Thoracic aorta (tissue), 2 donors: ENCODE measurements at regions not wholly inside any gene's neighbourhood (a gene's known extent, or its start where the extent isn't known, plus 50 kb on each side); places are given as distances from the start of the nearest gene placed in this dataset.

Source experiments
- ATAC-seq: fragments of 150-250 bp; one replicate; pipeline ENCODE4 v1.8.0; 2017; ENCODE audit warnings: low read depth; ENCODE audit not compliant: insufficient number of reproducible peaks, low FRiP score
- DNase-seq: peaks from one replicate; pipeline ENCODE4 v3.0.0-alpha.2; 2020; ENCODE audit warnings: low spot score
- H3K27ac ChIP-seq, 2 donors: fragments of 200-600 bp; sonication (generic); 1 replicate in 1 of 2; 2 replicates in 1 of 2; pipeline ENCODE4 v1.5.1; 2016; ENCODE audit warnings: mild to moderate bottlenecking in 2 of 2, moderate library complexity in 2 of 2
- H3K27me3 ChIP-seq: fragments of 200-600 bp; sonication (generic); replicated peaks from 2 replicates; pipeline ENCODE4 v1.6.0; 2016; ENCODE audit warnings: mild to moderate bottlenecking; ENCODE audit not compliant: insufficient read depth
- H3K36me3 ChIP-seq: fragments of 200-600 bp; sonication (generic); one replicate; pipeline ENCODE4 v1.5.1; 2016
- H3K4me1 ChIP-seq, 2 donors: fragments of 200-600 bp; sonication (generic); 1 replicate in 1 of 2; 2 replicates in 1 of 2; pipeline versions ENCODE4 v1.5.1 to v1.6.0; 2016; ENCODE audit warnings: low read depth in 2 of 2, mild to moderate bottlenecking in 1 of 2; ENCODE audit not compliant: control insufficient read depth in 1 of 2
- H3K4me3 ChIP-seq: fragments of 200-600 bp; sonication (generic); 2 replicates; pipeline ENCODE4 v1.5.1; 2016; ENCODE audit warnings: mild to moderate bottlenecking
- H3K9me3 ChIP-seq: fragments of 200-600 bp; sonication (generic); 2 replicates; pipeline ENCODE4 v1.5.1; 2016
- TF ChIP-seq, protein P1 (sequence below): fragments of 200-600 bp; sonication (generic); IDR thresholded peaks from one replicate; pipeline ENCODE4 v1.5.1; 2019; ENCODE audit warnings: antibody characterized with exemption

DNA sequence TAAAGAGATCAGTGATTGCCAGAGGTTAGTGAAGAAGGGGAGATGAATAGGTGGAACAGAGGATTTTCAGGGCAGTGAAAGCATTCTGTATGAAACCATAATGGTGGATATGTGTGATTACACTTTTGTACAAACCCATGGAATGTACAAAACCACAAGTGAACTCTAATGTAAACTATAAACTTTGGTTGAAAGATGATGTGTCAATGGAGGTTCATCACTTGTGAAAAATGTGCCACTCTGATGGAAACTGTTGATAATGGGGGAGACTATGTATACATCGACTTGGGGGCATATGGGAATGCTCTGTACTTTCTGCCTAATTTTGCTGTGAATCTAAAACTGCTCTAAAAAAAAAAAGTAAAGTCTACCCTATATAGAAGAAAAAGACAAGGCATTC lies 68.7 kb upstream of the ARHGEF3 start:
- ATAC-seq (no peak), DNase-seq (no peak)
- no peak overlapping the region for H3K4me3 ChIP-seq
- H3K27ac ChIP-seq: no peak overlapping the region
- H3K36me3 ChIP-seq: no peaks in the 10 kb centered on the region
- TF ChIP-seq, protein P1, sequence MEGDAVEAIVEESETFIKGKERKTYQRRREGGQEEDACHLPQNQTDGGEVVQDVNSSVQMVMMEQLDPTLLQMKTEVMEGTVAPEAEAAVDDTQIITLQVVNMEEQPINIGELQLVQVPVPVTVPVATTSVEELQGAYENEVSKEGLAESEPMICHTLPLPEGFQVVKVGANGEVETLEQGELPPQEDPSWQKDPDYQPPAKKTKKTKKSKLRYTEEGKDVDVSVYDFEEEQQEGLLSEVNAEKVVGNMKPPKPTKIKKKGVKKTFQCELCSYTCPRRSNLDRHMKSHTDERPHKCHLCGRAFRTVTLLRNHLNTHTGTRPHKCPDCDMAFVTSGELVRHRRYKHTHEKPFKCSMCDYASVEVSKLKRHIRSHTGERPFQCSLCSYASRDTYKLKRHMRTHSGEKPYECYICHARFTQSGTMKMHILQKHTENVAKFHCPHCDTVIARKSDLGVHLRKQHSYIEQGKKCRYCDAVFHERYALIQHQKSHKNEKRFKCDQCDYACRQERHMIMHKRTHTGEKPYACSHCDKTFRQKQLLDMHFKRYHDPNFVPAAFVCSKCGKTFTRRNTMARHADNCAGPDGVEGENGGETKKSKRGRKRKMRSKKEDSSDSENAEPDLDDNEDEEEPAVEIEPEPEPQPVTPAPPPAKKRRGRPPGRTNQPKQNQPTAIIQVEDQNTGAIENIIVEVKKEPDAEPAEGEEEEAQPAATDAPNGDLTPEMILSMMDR: no peak
- H3K27me3 ChIP-seq: no peaks in the 10 kb centered on the region
- H3K9me3 ChIP-seq: no peaks in the 10 kb centered on the region
- no peaks in the 10 kb centered on the region for H3K4me1 ChIP-seq

DNA sequence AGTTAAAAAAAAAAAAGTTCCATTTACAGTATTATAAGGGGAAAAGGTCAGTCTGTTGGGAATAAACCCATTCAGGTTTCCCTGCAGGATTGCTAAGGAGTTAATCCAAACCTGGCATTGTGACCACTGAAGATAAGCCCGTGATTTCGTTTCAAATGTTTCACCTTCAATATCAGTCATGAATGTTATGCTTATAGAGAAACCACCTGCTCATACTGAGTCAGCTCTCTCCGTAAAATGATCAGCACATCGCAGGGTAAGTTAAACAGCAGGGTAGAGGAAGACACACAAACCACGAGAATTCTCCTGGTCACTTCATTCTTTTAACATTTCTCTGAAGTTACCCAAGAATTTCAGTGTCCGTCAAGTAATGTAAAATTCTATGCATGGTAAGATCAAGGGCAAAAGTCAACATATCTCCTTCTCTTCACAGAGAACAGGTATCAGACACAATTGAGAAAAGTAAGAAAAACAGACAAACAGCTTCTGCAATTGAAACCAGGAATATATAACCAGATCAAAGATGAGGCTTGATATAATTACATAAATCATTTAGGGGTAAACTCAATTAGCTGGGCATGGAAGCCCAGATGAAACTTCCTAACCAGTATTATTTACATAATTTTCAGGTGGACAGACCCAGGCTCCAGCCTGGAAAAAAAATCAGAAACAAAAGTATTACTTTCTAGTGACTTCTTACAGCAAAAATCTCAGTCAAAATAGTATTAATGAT lies 67.6 kb upstream of the ARHGEF3 start:
- no peaks in the 10 kb centered on the region for H3K27me3 ChIP-seq
- H3K36me3 ChIP-seq: no peaks in the 10 kb centered on the region
- DNase-seq (no peak), ATAC-seq (no peak)
- no peak overlapping the region for H3K27ac ChIP-seq
- TF ChIP-seq, protein P1: no peak
- H3K4me1 ChIP-seq: no peaks in the 10 kb centered on the region
- no peak overlapping the region for H3K4me3 ChIP-seq
- no peaks in the 10 kb centered on the region for H3K9me3 ChIP-seq

DNA sequence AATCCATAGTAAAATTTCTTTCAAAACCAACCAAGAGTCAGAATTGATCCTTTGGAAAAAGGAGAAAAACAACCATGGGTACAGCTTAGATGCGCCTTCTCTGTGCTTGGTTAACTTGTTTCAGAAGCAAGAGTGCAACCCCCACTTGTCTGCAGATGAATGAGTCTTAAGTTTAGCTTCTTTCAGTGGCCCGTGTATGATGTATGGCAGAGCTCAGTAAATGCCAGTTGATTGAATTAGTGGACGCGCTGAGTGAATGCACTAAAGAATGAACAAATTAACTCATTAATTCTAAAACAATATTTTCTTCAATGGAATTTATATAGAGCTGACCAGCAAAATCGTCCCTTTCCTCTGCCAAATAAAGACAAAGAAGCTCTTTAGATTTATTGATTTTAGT lies 67.0 kb upstream of the ARHGEF3 start:
- DNase-seq (no peak), ATAC-seq (no peak)
- H3K4me3 ChIP-seq: no peak overlapping the region
- no peaks in the 10 kb centered on the region for H3K9me3 ChIP-seq
- no peak overlapping the region for H3K27ac ChIP-seq
- no peaks in the 10 kb centered on the region for H3K36me3 ChIP-seq
- no peaks in the 10 kb centered on the region for H3K27me3 ChIP-seq
- TF ChIP-seq, protein P1: no peak
- H3K4me1 ChIP-seq: no peaks in the 10 kb centered on the region

DNA sequence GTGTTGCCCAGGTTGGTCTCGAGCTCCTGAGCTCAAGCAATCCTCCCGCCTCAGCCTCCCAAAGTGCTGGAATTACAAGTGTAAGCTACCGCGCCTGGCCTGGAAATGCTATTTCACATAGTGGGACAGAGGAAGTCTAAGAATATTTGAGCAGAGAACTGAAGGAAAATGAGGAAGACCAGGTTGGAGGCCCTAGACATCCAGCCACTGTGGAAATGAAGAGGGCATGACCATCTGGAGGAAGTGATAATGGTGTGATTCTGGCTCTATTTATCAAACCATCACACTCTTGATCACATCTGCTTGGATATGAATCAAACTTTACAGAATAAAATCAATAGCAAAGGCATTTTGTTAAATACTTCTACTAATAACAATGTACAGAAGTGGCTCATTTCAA lies 65.9 kb upstream of the ARHGEF3 start:
- Histone ChIP-seq H3K9me3 (no peaks in the 10 kb centered on the region), H3K4me3 (no peak overlapping the region), H3K27me3 (no peaks in the 10 kb centered on the region), H3K27ac (no peak overlapping the region), H3K36me3 (no peaks in the 10 kb centered on the region), H3K4me1 (peaks cover under 1 to 5% of the 10 kb centered on the region in 2 donors)
- DNase-seq (no peak), ATAC-seq (no peak)
- TF ChIP-seq, protein P1: no peak

DNA sequence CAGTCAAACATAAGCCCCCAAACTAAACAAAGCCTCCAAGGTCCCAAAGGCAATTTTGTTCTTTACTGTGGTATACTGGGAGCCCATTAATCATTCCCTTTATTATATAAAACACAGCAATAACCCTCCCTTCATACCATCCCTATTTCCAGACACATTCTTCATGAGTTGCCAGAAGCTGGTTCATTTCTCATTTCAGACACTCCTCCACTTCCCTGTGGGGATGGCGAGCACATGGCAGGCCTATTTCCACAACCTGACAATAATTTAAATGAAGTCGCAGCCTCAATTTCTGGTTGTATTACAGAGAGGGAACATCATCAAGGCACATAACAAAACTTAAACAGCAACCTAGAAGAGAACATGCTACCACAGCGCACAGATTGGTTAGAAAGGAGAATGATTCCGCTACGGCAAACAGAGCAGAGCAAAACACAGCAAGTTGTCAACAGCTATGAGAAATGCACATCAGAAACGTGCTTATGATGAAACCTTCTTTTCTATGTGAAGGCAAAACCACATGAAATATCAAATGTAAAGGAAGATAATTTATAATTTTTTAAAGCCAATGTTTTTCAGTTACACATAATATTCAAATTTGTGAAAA lies 63.3 kb upstream of the ARHGEF3 start:
- H3K4me1 ChIP-seq: peaks cover 3 to 11% of the 10 kb centered on the region in 2 donors
- no peaks in the 10 kb centered on the region for H3K9me3 ChIP-seq
- no peaks in the 10 kb centered on the region for H3K36me3 ChIP-seq
- no peaks in the 10 kb centered on the region for H3K27me3 ChIP-seq
- ATAC-seq (no peak), DNase-seq (no peak)
- TF ChIP-seq, protein P1: no peak
- no peak overlapping the region for H3K27ac ChIP-seq
- no peak overlapping the region for H3K4me3 ChIP-seq
